ENCODE measurements at regions not wholly inside any gene's neighbourhood (a gene's known extent, or its start where the extent isn't known, plus 50 kb on each side); places are given as distances from the start of the nearest gene placed in this dataset.

GRCh38 chr4:92122911-92123310 is 180.9 kb upstream of the GRID2 start:
- TF ChIP-seq CTCF (IDR thresholded peaks at IDR 0.05): no peak
- TF ChIP-seq POLR2A (IDR thresholded peaks at IDR 0.05): no peak
- no peak for TF ChIP-seq EP300 (IDR thresholded peaks at IDR 0.05)
